Mononuclear cell (primary cell): ENCODE measurements at regions not wholly inside any gene's neighbourhood (a gene's known extent, or its start where the extent isn't known, plus 50 kb on each side); places are given as distances from the start of the nearest gene placed in this dataset.
"Not testable (repeated sequence)": the region's sequence is repeated elsewhere in the genome, so short reads cannot be mapped to it uniquely, and the experiment has no call there.

Experiments
- H3K27me3 ChIP-seq: 2 replicates; pipeline ENCODE4 v1.6.0; 2011; ENCODE audit warnings: low read length, control low read depth; ENCODE audit not compliant: insufficient read depth
- H3K4me1 ChIP-seq: 2 replicates; pipeline ENCODE4 v1.5.1; 2011; ENCODE audit warnings: mild to moderate bottlenecking, low read length, control low read depth; ENCODE audit not compliant: insufficient read depth
- H3K4me3 ChIP-seq: 2 replicates; pipeline ENCODE4 v1.5.1; 2011; ENCODE audit warnings: mild to moderate bottlenecking, low read length, moderate library complexity
- H3K9me3 ChIP-seq: 2 replicates; pipeline ENCODE4 v1.5.1; 2011; ENCODE audit warnings: low read depth, mild to moderate bottlenecking, control low read depth, low read length

DNA sequence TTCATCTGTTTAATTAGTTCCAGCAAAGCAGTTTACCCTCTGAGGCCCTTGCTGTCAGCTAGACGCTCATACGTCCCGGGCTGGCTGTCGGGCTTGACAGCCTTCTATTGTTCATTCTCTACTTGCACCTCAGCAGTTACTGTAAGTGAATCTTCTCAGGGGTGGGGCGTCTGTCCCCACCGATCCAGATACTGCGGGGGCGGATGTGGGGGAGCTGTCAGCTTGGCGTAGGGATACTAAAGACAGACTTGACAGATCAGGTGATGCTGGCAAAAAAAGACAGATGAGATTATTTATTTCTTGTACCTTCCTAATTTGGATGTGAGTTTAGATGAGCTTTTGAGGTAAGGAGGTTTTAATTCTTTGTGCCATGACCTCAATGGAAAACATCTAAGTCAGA lies 315.3 kb downstream of the NR2F2 start:
- Histone ChIP-seq H3K27me3 (no peaks in the 10 kb centered on the region), H3K4me3 (no peak overlapping the region), H3K9me3 (no peaks in the 10 kb centered on the region), H3K4me1 (no peaks in the 10 kb centered on the region)

DNA sequence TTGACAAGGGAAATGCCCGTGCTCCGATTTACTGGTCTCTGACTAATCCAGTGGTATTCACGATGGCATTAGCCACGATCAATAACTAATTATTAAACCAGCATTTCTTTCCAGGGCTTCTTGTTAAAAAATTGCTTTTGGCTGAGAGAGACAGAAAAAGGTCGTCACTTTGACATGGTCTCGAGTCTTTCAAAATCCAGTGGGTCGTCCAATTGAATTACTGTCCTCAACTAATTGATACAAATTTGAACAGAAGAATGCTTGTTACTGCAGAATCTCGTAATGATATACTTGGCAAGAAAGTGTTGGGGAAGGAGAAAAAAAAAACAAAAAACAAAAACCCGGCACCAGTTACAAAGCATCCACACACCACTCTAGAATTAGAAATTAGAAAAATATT lies 318.4 kb downstream of the NR2F2 start:
- Histone ChIP-seq H3K9me3 (no peaks in the 10 kb centered on the region), H3K27me3 (no peaks in the 10 kb centered on the region), H3K4me1 (no peaks in the 10 kb centered on the region), H3K4me3 (no peak overlapping the region)

DNA sequence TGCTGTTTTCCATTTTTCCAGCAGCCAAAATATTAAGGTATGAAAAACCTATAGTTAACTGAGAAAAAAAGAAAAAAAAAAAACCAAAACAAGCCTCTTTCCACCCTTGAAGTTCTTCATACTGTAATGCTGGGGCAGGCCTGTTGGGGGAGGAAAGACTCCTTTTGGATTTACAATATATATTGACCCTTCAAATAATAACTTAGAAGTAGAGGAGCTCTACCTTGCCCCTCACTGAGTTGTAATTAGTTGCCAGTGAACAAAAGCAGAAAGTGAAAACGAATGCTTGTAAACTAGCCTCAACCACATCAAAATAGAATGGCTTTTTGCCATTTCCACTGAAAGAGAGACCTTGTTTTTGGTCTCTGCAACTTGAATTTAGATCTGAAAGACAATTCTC lies 326.6 kb downstream of the NR2F2 start:
- Histone ChIP-seq H3K4me3 (no peak overlapping the region), H3K4me1 (no peaks in the 10 kb centered on the region), H3K9me3 (no peaks in the 10 kb centered on the region), H3K27me3 (no peaks in the 10 kb centered on the region)

- H3K4me3 ChIP-seq, H3K27me3 ChIP-seq, H3K9me3 ChIP-seq, H3K4me1 ChIP-seq: not testable (repeated sequence)
Observed at GRCh38 chr15:96666979-96667378, 336.5 kb downstream of the NR2F2 start.

DNA sequence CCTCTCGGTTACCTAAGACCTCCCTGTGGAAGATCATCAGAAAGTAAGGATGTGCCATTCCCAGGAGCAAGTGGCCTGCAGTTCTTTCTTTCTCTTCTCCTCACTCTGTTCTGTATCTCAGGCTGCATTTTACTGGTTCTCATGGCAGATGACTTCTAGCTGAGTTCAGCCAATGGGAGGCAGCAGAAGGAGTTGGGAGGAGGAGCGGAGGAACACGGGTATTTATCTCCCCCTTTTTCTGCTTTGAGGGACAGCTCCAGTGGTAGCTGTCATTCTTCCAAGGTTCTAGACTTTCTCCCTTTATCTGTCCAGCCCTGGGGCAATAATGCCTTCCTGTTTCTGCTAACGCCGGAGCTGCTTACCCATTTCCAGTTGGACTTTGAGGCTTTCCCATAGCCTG lies 339.9 kb downstream of the NR2F2 start:
- Histone ChIP-seq H3K27me3 (no peaks in the 10 kb centered on the region), H3K4me3 (no peak overlapping the region), H3K9me3 (no peaks in the 10 kb centered on the region), H3K4me1 (no peaks in the 10 kb centered on the region)

DNA sequence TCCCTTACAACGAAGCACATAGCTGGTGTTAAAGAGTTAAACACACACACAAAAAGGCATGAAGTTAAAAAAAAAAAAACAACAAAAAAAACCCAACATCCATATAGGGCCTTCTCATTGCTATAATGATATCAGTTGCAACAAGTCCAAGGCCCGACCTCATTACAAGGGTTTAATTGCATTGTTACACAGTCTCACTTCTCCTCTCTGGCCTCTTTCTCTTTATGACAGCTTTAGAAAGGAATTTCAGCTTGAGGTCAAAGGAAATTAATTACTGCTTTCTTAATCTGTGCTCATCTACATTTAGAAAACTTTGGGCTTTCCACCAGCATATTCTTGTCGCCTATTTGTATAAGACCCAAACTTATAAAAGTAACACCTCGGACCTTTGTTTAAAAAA lies 342.1 kb downstream of the NR2F2 start:
- Histone ChIP-seq H3K9me3 (no peaks in the 10 kb centered on the region), H3K4me1 (no peaks in the 10 kb centered on the region)

GRCh38 chr15:96678386-96678785 lies 347.9 kb downstream of the NR2F2 start:
- Histone ChIP-seq H3K9me3 (no peaks in the 10 kb centered on the region), H3K4me3 (no peak overlapping the region), H3K27me3 (no peaks in the 10 kb centered on the region), H3K4me1 (no peaks in the 10 kb centered on the region)

More for the DNA sequence above, 342.1 kb downstream of the NR2F2 start:
- H3K4me3 ChIP-seq, result no peak overlapping the region
- H3K27me3 ChIP-seq, result no peaks in the 10 kb centered on the region

GRCh38 chr15:96687388-96688107 lies 357.0 kb downstream of the NR2F2 start:
- Histone ChIP-seq H3K4me1 (no peaks in the 10 kb centered on the region), H3K9me3 (no peaks in the 10 kb centered on the region), H3K4me3 (no peak overlapping the region), H3K27me3 (no peaks in the 10 kb centered on the region)

DNA sequence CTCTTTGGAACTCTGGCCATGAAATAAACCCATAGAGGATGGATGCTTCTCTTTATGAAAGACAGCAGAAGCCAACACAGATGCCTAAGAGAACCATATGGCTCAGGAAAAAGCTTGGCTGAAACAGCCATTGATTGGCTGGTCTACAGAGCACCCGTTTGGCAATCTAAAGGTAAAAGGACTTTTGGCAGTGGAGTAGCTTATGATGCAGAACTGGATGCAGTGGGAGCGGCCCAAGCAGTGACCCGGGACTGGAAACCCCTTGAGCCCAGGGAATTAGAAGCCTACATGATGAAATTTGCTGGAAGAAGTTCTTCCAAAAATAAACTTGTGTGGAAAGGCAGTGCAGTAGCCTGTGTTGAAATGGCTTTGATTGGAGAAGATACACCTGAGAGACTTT lies 360.2 kb downstream of the NR2F2 start:
- no peak overlapping the region for H3K4me3 ChIP-seq
- H3K4me1 ChIP-seq, result no peaks in the 10 kb centered on the region
- no peaks in the 10 kb centered on the region for H3K27me3 ChIP-seq
- H3K9me3 ChIP-seq, result no peaks in the 10 kb centered on the region

DNA sequence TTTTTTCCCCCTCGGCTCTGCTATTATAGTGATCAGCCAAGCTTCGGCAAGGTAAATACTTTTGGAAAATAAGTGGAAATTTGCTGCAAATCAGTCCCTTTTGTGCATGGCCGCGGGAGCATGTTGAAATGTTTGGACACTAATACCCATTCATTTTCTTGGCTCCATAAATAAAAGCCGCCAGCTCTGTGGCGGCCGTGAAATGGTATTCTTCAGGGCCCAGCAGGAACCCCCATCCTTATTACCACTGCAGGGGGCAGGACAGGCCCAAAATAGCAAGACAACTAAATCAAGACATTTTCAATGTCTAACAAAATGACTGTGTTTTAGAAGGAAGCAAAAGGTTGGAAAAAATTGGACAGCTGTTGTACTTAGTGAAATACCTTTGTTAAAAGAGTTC lies 362.3 kb downstream of the NR2F2 start:
- no peaks in the 10 kb centered on the region for H3K4me1 ChIP-seq
- H3K9me3 ChIP-seq, result no peaks in the 10 kb centered on the region
- H3K4me3 ChIP-seq, result no peak overlapping the region
- no peaks in the 10 kb centered on the region for H3K27me3 ChIP-seq

- H3K9me3 ChIP-seq, result no peaks in the 10 kb centered on the region
- no peak overlapping the region for H3K4me3 ChIP-seq
- no peaks in the 10 kb centered on the region for H3K27me3 ChIP-seq
- no peaks in the 10 kb centered on the region for H3K4me1 ChIP-seq
Observed at GRCh38 chr15:96693515-96693914, 363.0 kb downstream of the NR2F2 start.

DNA sequence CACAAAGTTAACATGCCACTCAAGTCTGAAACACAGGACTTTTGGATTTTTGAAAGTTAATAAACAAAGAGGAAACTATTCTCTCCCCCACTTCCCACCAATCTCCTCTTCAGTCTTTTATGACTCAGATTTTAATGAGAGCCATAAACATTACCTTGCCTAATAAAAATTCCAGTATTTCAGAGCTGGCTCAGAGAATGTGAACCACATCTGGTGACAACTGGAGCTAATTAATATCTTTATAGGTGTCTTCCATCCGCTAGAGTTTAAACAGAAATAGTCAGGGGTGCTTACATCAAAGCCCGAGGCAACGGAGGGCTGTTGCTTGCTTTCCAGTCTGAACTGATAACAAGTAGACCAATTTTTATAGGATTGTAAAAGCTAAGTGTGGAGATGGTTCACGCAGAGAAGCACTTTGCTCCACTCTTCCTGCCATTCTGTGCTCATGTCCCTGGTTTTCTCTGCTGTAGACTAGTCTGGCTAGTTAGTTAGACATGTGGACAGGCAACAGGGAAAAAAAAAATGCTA lies 363.6 kb downstream of the NR2F2 start:
- Histone ChIP-seq H3K27me3 (no peaks in the 10 kb centered on the region), H3K4me3 (no peak overlapping the region), H3K9me3 (no peaks in the 10 kb centered on the region), H3K4me1 (no peaks in the 10 kb centered on the region)

DNA sequence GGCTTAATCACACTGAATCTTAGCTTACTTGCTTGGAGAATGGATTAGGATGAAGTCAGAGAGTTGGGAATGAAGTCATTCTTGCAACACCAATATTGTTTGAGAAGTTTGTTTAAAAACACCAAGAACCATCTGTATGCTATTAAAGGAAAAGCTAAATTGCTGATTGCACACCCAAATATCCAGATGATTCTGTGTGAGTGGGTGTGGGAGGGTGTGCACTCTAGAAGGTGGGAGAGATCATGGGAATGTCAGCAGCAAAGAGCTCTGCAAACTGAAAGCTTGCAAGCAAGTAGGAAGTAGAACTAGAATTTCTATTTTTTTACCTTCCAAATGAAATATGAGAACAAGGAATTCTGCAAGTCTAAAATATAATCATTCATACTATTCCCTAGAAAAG lies 364.9 kb downstream of the NR2F2 start:
- Histone ChIP-seq H3K27me3 (no peaks in the 10 kb centered on the region), H3K9me3 (no peaks in the 10 kb centered on the region), H3K4me1 (no peaks in the 10 kb centered on the region), H3K4me3 (no peak overlapping the region)

DNA sequence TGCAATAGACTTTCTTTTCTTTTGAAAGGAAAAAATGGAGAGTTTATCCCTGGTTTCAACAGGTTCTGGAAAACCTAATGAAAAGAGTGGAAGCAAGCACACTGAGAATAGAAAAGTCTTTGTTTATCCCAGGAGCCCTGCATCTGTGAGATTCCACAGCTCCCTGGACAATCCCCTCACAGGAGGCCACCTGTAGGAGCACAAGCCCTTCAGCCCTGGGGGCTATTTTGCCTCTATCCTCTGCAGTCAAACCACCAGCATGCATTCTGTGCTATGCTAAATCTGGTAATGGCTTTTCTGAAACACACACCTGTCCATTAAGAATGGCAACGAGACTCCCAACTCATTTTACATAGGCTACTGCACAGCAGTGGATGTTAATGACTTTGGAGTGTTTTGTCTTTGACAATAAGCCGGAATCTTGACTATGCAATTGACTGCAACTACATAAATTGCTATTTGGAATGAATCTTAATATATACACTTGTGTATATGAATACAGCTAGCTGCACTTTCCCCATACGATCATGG lies 369.4 kb downstream of the NR2F2 start:
- H3K27me3 ChIP-seq, result no peaks in the 10 kb centered on the region
- H3K4me1 ChIP-seq, result no peaks in the 10 kb centered on the region
- H3K4me3 ChIP-seq, result no peak overlapping the region
- no peaks in the 10 kb centered on the region for H3K9me3 ChIP-seq

DNA sequence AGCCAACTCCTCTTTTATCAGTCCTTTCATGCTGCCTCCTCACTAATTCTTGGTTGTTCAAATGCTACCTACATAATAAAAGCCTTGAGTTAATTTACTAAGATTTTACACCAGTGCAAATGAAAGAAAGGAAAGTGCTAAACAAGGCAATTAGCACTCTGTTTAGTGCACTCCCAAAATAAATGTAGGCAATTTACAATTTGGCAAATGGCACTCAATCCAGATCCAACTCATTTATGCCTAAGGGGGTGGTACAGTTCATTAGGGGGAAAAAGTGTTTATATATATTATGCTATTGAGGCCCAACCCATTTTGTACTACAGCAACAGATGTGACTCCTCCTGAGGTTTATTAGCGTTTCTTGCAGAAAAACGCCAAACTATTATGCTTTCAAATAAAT lies 370.1 kb downstream of the NR2F2 start:
- Histone ChIP-seq H3K4me3 (no peak overlapping the region), H3K27me3 (no peaks in the 10 kb centered on the region), H3K9me3 (no peaks in the 10 kb centered on the region), H3K4me1 (no peaks in the 10 kb centered on the region)

GRCh38 chr15:96701443-96701842 lies 370.9 kb downstream of the NR2F2 start:
- Histone ChIP-seq H3K9me3 (no peaks in the 10 kb centered on the region), H3K4me1 (no peaks in the 10 kb centered on the region), H3K27me3 (no peaks in the 10 kb centered on the region), H3K4me3 (no peak overlapping the region)
